Suprapubic skin (tissue), 4 donors: ENCODE measurements at regions not wholly inside any gene's neighbourhood (a gene's known extent, or its start where the extent isn't known, plus 50 kb on each side); places are given as distances from the start of the nearest gene placed in this dataset.

Source experiments
- EP300 ChIP-seq: sonication (generic); formaldehyde crosslinking; IDR thresholded peaks from one replicate; pipeline ENCODE4 v1.6.1; 2017; ENCODE audit warnings: antibody characterized with exemption
- POLR2A ChIP-seq, 2 donors: fragments of 450-650 bp; IDR thresholded peaks; one replicate each; pipeline ENCODE4 v1.6.1; 2017; ENCODE audit warnings: antibody characterized with exemption in 2 of 2, mild to moderate bottlenecking in 2 of 2, moderate library complexity in 2 of 2
- POLR2AphosphoS5 ChIP-seq, 3 donors: sonication (generic); formaldehyde crosslinking; IDR thresholded peaks; one replicate each; pipeline ENCODE4 v1.6.1; 2017; ENCODE audit warnings: antibody characterized with exemption in 3 of 3
- TF ChIP-seq, protein P1 (sequence below), 2 donors: fragments of 200-600 bp in 1 of 2; fragments of 450-650 bp in 1 of 2; sonication (generic) in 1 of 2; IDR thresholded peaks; one replicate each; pipeline ENCODE4 v1.5.1; 2016 to 2019; ENCODE audit warnings: antibody characterized with exemption in 2 of 2, mild to moderate bottlenecking in 1 of 2, moderate library complexity in 1 of 2

DNA sequence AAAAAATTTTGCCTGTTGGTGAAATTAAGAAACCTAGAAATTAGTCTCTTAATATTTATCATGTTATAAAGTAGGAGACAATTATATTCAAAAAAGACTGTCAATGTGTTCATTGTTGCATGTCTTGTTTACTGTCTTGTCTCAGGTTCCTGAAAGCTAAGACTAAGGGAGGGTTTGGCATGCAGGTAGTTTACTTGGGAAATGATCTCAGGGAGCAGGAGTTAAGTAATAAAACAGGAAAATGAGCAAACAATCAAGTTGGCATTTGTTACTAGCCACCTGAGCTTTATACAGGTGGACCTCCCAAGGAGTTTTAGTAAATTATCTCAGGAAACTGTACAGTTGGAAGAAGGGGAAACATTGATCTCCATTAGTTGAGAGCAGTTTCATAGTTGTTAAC is 188.0 kb upstream of the MDGA2 start:
- TF ChIP-seq EP300 (no peak), POLR2A (IDR thresholded peaks at IDR 0.05) (no peak), POLR2AphosphoS5 (IDR thresholded peaks at IDR 0.05) (no peak)
- TF ChIP-seq, protein P1, sequence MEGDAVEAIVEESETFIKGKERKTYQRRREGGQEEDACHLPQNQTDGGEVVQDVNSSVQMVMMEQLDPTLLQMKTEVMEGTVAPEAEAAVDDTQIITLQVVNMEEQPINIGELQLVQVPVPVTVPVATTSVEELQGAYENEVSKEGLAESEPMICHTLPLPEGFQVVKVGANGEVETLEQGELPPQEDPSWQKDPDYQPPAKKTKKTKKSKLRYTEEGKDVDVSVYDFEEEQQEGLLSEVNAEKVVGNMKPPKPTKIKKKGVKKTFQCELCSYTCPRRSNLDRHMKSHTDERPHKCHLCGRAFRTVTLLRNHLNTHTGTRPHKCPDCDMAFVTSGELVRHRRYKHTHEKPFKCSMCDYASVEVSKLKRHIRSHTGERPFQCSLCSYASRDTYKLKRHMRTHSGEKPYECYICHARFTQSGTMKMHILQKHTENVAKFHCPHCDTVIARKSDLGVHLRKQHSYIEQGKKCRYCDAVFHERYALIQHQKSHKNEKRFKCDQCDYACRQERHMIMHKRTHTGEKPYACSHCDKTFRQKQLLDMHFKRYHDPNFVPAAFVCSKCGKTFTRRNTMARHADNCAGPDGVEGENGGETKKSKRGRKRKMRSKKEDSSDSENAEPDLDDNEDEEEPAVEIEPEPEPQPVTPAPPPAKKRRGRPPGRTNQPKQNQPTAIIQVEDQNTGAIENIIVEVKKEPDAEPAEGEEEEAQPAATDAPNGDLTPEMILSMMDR (IDR thresholded peaks at IDR 0.05), result no peak
